AG04450 (cell line): ENCODE measurements at regions not wholly inside any gene's neighbourhood (a gene's known extent, or its start where the extent isn't known, plus 50 kb on each side); places are given as distances from the start of the nearest gene placed in this dataset.

Experiments used
- CTCF ChIA-PET: fragments of 300-600, 350-600 bp; formaldehyde crosslinking; extraction: SDS; loops from one replicate; lab custom pipeline; 2022; ENCODE audit warnings: antibody characterized with exemption, inconsistent platforms; lab: Charles Lee
- POLR2A ChIA-PET: fragments of 350-600 bp; formaldehyde crosslinking; extraction: SDS; loops from one replicate; lab custom pipeline; 2021; ENCODE audit warnings: antibody characterized with exemption, inconsistent platforms; lab: Yijun Ruan, JAX
- DNase-seq: peaks from one replicate; pipeline ENCODE4 v3.0.0-alpha.2; 2011; ENCODE audit warnings: low read depth, low spot score
- H3K27ac ChIP-seq: one replicate; pipeline ENCODE4 v1.5.1; 2012; ENCODE audit warnings: low read depth, low read length, control low read depth
- H3K27me3 ChIP-seq: one replicate; pipeline ENCODE4 v1.6.0; 2012; ENCODE audit warnings: low read length; ENCODE audit not compliant: control insufficient read depth, insufficient read depth
- H3K4me3 ChIP-seq: 2 replicates; pipeline ENCODE4 v1.5.1; 2011; ENCODE audit warnings: mild to moderate bottlenecking, low read depth, low read length, control low read depth
- H3K9me3 ChIP-seq: 2 replicates; pipeline ENCODE4 v1.5.1; 2012; ENCODE audit warnings: low read length; ENCODE audit not compliant: control insufficient read depth, insufficient read depth
- TF ChIP-seq, protein P1 (sequence below): IDR thresholded peaks from 2 replicates; pipeline ENCODE4 v1.5.1; 2011; ENCODE audit warnings: low read depth, low read length, control low read depth, inconsistent platforms

DNA sequence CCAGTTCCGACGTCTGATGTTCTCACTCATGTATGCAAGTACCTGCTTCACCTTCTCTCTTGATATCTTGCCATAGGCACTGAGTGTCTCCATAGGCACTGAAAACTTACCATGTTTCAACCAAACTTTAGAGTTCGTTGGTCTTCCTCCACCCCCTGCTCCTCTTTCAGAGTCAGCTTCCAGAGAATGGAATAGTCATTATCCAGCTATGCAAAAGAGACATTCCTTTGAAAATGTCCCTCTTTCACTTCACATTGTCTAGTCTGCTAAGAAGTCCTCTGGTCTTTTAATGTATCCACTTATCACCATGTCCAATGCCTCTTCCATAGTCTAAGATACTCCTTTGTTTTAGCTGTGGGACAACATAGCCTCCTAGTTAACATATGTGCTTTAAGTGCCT lies 566.0 kb upstream of the TENM3 start:
- CTCF ChIA-PET = interaction anchor here (0.6 kb wide), 1 partner anchor 58 kb away, joined by 3 read pairs; no protein-coding TSS in a partner anchor

DNA sequence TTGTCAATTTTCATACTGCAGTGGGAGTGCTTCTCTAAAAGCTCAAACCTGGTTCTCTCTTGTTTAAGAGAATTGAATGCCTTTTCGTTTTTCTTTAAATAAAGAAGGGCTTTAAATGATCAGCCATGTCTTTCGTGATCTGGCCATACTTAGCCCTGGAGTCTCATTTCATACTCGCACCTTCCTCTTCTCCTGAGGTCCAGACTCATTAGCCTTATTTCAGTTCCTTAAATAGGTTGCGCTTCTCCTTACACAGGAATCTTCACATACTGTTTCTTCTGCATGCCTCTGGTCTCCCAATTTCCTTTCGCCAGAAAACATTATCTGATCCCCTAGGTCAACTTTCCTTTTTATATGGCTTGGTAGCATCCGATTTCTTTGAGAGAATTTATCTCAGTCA lies 565.6 kb upstream of the TENM3 start:
- H3K4me3 ChIP-seq = no peak overlapping the region
- DNase-seq = no peak
- TF ChIP-seq, protein P1, sequence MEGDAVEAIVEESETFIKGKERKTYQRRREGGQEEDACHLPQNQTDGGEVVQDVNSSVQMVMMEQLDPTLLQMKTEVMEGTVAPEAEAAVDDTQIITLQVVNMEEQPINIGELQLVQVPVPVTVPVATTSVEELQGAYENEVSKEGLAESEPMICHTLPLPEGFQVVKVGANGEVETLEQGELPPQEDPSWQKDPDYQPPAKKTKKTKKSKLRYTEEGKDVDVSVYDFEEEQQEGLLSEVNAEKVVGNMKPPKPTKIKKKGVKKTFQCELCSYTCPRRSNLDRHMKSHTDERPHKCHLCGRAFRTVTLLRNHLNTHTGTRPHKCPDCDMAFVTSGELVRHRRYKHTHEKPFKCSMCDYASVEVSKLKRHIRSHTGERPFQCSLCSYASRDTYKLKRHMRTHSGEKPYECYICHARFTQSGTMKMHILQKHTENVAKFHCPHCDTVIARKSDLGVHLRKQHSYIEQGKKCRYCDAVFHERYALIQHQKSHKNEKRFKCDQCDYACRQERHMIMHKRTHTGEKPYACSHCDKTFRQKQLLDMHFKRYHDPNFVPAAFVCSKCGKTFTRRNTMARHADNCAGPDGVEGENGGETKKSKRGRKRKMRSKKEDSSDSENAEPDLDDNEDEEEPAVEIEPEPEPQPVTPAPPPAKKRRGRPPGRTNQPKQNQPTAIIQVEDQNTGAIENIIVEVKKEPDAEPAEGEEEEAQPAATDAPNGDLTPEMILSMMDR = no peak
- no peaks in the 10 kb centered on the region for H3K9me3 ChIP-seq
- no peak overlapping the region for H3K27ac ChIP-seq
- CTCF ChIA-PET = no interaction called here
- POLR2A ChIA-PET = no interaction called here
- H3K27me3 ChIP-seq = no peaks in the 10 kb centered on the region

More for the DNA sequence above, 566.0 kb upstream of the TENM3 start:
- H3K27ac ChIP-seq = no peak overlapping the region
- H3K9me3 ChIP-seq = no peaks in the 10 kb centered on the region
- TF ChIP-seq, protein P1 = no peak
- no peak for DNase-seq
- H3K4me3 ChIP-seq = no peak overlapping the region
- no peaks in the 10 kb centered on the region for H3K27me3 ChIP-seq
- POLR2A ChIA-PET = no interaction called here

DNA sequence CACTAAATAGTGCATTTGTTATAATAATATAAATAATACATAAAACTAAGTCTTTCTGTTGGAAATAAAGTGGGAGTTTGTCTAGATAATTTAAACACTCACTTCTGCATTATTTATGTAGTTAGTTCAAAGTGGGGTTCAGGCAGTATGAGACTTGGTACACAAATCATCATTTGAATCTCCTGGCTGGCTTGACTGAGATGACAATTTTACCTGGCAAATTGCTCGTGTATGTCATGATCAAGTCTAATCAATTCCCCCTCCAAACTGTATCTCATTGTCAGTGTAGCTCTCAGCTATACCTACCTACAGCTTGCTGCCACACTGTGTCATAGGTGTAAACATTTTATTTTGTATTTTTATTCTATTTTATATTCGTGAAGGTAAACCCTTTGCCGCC lies 563.4 kb upstream of the TENM3 start:
- Histone ChIP-seq H3K9me3 (no peaks in the 10 kb centered on the region), H3K4me3 (no peak overlapping the region), H3K27ac (no peak overlapping the region), H3K27me3 (no peaks in the 10 kb centered on the region)
- POLR2A ChIA-PET = no interaction called here
- no peak for DNase-seq
- CTCF ChIA-PET = no interaction called here
- TF ChIP-seq, protein P1 = no peak

DNA sequence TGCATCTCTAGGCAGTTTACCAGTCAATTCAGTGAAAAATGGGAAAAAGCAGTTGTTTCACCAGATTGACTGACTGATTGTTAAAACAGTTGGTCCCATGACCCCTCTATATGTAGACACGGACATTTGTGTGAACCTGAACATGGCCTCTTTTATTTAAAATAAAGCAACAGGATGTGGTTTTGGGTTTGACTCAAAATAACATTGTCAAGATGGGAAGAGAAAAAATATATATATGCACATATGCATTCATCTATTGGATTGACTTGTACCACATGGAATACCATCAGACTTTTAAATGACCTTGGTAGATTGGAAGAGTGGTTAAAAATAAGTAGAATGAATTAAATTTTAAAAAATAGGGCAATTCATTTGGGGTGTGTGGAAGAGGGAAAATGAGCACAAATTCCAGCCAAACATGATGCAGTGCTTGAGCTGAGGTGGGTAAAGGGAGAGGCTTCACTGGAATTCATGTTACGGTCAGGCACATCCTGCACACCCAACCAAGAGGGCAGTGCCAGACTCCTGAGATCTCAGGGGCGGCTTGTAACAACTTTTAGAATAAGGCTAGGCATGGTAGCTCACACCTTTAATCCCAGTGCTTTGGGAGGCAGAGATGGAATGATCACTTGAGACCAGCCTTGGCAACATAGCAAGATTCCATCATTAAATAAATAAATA lies 560.7 kb upstream of the TENM3 start:
- H3K9me3 ChIP-seq = no peaks in the 10 kb centered on the region
- POLR2A ChIA-PET = no interaction called here
- no peak for DNase-seq
- no peak overlapping the region for H3K27ac ChIP-seq
- no peaks in the 10 kb centered on the region for H3K27me3 ChIP-seq
- CTCF ChIA-PET = interaction anchor here (0.6 to 1.3 kb wide), 2 partner anchors 26 to 84 kb away, joined by 3 to 4 read pairs; no protein-coding TSS in a partner anchor
- TF ChIP-seq, protein P1 = no peak
- no peak overlapping the region for H3K4me3 ChIP-seq

DNA sequence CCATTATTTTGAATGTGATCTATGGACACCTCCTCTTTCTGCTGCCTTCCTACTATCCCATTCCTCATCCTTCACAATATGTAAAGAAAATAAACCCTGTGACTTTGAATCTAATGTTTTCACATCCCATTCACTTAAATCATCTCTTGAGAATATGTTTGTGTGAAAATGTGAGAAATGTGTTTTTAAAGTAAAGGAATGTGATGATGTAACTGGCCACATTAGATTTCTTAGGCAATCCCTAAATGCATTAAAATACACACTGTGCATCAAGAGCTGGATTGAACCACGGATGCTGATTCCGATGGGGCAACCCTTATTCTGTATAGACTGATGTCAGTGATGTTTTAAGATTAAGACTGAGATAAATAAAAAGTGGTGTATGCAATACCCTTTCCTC lies 558.9 kb upstream of the TENM3 start:
- CTCF ChIA-PET = no interaction called here
- TF ChIP-seq, protein P1 = no peak
- DNase-seq = peak; percentile 42
- H3K27ac ChIP-seq = peak overlapping the region; percentile 21
- no peaks in the 10 kb centered on the region for H3K9me3 ChIP-seq
- no peaks in the 10 kb centered on the region for H3K27me3 ChIP-seq
- POLR2A ChIA-PET = interaction anchor here (0.6 kb wide), 1 partner anchor 225 kb away, joined by 4 read pairs; no protein-coding TSS in a partner anchor
- no peak overlapping the region for H3K4me3 ChIP-seq
